ENCODE measurements at regions not wholly inside any gene's neighbourhood (a gene's known extent, or its start where the extent isn't known, plus 50 kb on each side); places are given as distances from the start of the nearest gene placed in this dataset.

GRCh38 chr13:80469853-80470381, 129.0 kb upstream of the SPRY2 start:
- Histone ChIP-seq H3K4me3 (no peak overlapping the region), H3K4me1 (peaks cover 7 to 18% (median 9%) of the 10 kb centered on the region in 4 donors), H3K9me3 (no peaks in the 10 kb centered on the region), H3K27ac (peak overlapping the region; percentile 69 to 88 (median 77)), H3K36me3 (no peaks in the 10 kb centered on the region), H3K27me3 (no peaks in the 10 kb centered on the region)
- TF ChIP-seq POLR2AphosphoS5 (IDR thresholded peaks at IDR 0.05) (peak; percentile 56 to 75), POLR2A (IDR thresholded peaks at IDR 0.05) (no peak), CTCF (IDR thresholded peaks at IDR 0.05) (no peak), EP300 (IDR thresholded peaks at IDR 0.05) (peak in 3 of 4 donors; percentile 53 to 92 (median 92))
- ATAC-seq (ENCODE audit: low FRiP score in 2 of 2): peak; percentile 91 to 98
- peak in 1 of 2 donors; percentile 75 for DNase-seq
- 54 to 64% methylated on average over 3 of the region's 3 CpGs for WGBS, 2 donors

DNA sequence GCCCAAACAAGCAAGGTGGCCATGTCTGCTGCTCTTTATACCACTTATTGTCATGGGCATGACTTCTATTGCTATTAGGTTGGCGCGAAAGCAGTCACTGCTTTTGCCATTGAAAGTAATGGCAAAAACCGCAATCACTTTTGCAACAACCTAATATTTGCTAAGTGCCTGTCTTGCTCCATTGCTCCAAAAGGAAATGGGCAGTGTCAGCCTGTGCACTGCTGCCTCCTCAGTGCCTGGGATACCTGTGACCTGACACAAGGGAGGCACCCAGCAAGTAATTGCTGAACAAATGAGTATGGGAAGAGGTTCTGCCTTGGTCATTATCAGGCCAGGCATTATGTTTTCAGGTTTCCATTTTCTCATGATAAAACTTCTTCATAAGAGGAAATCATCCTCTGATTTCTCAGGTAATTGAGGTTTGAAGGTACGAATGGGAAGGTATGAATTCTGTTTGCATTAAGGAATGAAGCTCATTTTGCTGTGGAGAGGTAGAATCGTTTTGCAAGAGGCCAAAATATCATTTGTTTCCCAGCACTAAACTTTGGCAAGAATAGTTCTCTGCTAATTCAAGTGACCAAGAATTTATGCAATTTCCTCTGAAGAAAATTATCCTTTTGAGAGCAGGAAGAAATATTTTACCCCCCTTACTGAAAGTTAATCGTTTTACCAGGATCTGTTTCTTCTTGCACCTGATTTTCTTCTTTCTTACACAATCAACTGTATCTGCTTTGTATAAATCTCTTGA, 128.4 kb upstream of the SPRY2 start:
- DNase-seq: no peak
- TF ChIP-seq POLR2A (IDR thresholded peaks at IDR 0.05): no peak
- no peak for TF ChIP-seq POLR2AphosphoS5 (IDR thresholded peaks at IDR 0.05)
- TF ChIP-seq EP300 (IDR thresholded peaks at IDR 0.05): no peak
- TF ChIP-seq CTCF (IDR thresholded peaks at IDR 0.05): no peak
- Histone ChIP-seq H3K9me3 (no peaks in the 10 kb centered on the region), H3K36me3 (no peaks in the 10 kb centered on the region), H3K4me3 (no peak overlapping the region), H3K27me3 (no peaks in the 10 kb centered on the region), H3K4me1 (peaks cover 7 to 18% (median 9%) of the 10 kb centered on the region in 4 donors), H3K27ac (peak overlapping the region; percentile 59 to 88 (median 76))
- 51 to 68% methylated on average over 6 of the region's 6 CpGs for whole genome bisulfite sequencing, 2 donors
- ATAC-seq (ENCODE audit: low FRiP score in 2 of 2): peak in 1 of 2 donors; percentile 45

DNA sequence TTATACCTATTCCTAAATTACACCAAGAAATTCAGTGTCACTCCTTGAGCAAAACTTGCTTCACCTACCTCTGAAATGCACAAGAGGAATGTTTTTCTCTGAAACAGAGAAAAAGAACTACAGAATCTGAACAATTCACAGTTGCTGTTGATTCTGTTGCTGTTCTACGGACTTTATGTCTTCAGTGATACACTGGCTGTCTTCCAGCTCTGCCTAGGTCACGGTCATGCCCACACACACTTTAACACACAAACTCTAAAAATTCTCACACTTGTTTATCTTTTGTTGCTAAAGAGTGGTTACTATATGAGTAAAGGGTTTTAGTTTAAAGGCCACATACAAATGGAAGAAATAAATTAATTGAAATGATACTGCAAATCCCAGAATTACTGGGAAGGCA, 124.4 kb upstream of the SPRY2 start:
- TF ChIP-seq EP300 (IDR thresholded peaks at IDR 0.05): no peak
- TF ChIP-seq POLR2A (IDR thresholded peaks at IDR 0.05): no peak
- TF ChIP-seq POLR2AphosphoS5 (IDR thresholded peaks at IDR 0.05): no peak
- no peak for TF ChIP-seq CTCF (IDR thresholded peaks at IDR 0.05)
- DNase-seq: no peak

DNA sequence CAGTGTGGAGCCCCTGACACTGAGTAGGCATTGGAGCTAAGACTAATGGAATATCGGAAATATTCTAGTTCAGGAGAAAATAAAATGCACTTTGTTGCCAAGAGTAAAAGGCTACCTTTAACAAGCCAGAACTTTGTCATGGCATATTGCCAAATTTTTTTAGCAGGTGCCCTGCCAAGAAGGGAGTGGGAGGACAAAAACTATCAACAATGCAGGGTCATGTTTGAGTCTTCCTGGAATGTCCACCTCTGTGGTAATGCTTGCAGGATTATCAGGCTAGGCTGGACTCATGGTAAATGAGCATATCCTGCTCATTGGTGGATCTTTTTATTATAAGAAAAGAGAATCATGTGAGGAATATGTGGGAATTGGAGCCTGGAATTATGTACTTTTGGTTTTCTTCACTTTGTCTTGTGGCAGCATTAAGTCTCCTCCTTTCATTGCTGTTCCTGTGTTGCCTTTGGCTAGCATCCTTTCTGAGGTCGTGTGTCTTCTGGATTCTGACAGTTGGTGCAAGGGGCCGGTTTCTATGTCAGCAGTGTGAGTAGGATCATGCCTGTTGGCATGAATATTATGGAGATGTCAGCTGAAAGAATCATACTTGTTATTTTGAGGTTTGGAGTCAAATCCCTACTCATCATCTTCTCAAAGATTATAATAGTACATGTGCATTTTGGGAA, 122.9 kb upstream of the SPRY2 start:
- no peaks in the 10 kb centered on the region for H3K27me3 ChIP-seq
- ATAC-seq (ENCODE audit: low FRiP score in 2 of 2) (no peak), DNase-seq (no peak)
- 59 to 75% methylated on average over 3 of the region's 3 CpGs for WGBS, 2 donors
- no peaks in the 10 kb centered on the region for H3K36me3 ChIP-seq
- H3K9me3 ChIP-seq: no peaks in the 10 kb centered on the region
- H3K4me1 ChIP-seq: peaks cover 0 to 2% (median 2%) of the 10 kb centered on the region in 4 donors
- H3K4me3 ChIP-seq: no peak overlapping the region
- no peak overlapping the region for H3K27ac ChIP-seq
- no peak for TF ChIP-seq POLR2A (IDR thresholded peaks at IDR 0.05)

More for the DNA sequence above, 124.4 kb upstream of the SPRY2 start:
- no peaks in the 10 kb centered on the region for H3K27me3 ChIP-seq
- H3K4me1 ChIP-seq: peaks cover 7 to 9% (median 9%) of the 10 kb centered on the region in 4 donors
- WGBS, 2 donors: 70 to 83% methylated on average over 2 of the region's 2 CpGs
- no peak overlapping the region for H3K27ac ChIP-seq
- no peak overlapping the region for H3K4me3 ChIP-seq
- no peaks in the 10 kb centered on the region for H3K36me3 ChIP-seq
- H3K9me3 ChIP-seq: no peaks in the 10 kb centered on the region
- ATAC-seq (ENCODE audit: low FRiP score in 2 of 2): no peak

- no peak overlapping the region for H3K27ac ChIP-seq
- TF ChIP-seq CTCF (IDR thresholded peaks at IDR 0.05): no peak
- TF ChIP-seq EP300 (IDR thresholded peaks at IDR 0.05): no peak
- no peak for TF ChIP-seq POLR2A (IDR thresholded peaks at IDR 0.05)
- no peak overlapping the region for H3K4me3 ChIP-seq
- no peak for DNase-seq
- ATAC-seq (ENCODE audit: low FRiP score in 2 of 2): no peak
- H3K9me3 ChIP-seq: no peaks in the 10 kb centered on the region
- no peaks in the 10 kb centered on the region for H3K27me3 ChIP-seq
- no peaks in the 10 kb centered on the region for H3K36me3 ChIP-seq
- H3K4me1 ChIP-seq: no peaks in the 10 kb centered on the region
Observed at GRCh38 chr13:80462567-80462966, 121.6 kb upstream of the SPRY2 start.

Measured in upper lobe of left lung (tissue), 6 donors.